Endodermal cell (in vitro differentiated cells): ENCODE measurements at regions not wholly inside any gene's neighbourhood (a gene's known extent, or its start where the extent isn't known, plus 50 kb on each side); places are given as distances from the start of the nearest gene placed in this dataset.

Experiments used
- DNase-seq: peaks from one replicate; pipeline ENCODE4 v3.0.0-alpha.2; 2017
- H3K27ac ChIP-seq: 2 replicates; pipeline ENCODE4 v1.5.1; 2013; ENCODE audit warnings: mild to moderate bottlenecking, low read depth, low read length, moderate library complexity
- H3K27me3 ChIP-seq: 2 replicates; pipeline ENCODE4 v1.6.1; 2013; ENCODE audit warnings: mild to moderate bottlenecking, low read length, moderate library complexity; ENCODE audit not compliant: insufficient read depth, control insufficient read depth, poor library complexity, severe bottlenecking
- H3K36me3 ChIP-seq: 2 replicates; pipeline ENCODE4 v1.7.0; 2013; ENCODE audit warnings: mild to moderate bottlenecking, low read length, moderate library complexity; ENCODE audit not compliant: control insufficient read depth, insufficient read depth
- H3K4me1 ChIP-seq: one replicate; pipeline ENCODE4 v1.7.0; 2013; ENCODE audit warnings: low read length; ENCODE audit not compliant: control insufficient read depth, insufficient read depth
- H3K4me3 ChIP-seq: 2 replicates; pipeline ENCODE4 v1.5.1; 2013; ENCODE audit warnings: mild to moderate bottlenecking, low read length, moderate library complexity
- H3K9ac ChIP-seq: 2 replicates; pipeline ENCODE4 v1.6.1; 2013; ENCODE audit warnings: mild to moderate bottlenecking, low read length, moderate library complexity; ENCODE audit not compliant: poor library complexity, severe bottlenecking; ENCODE audit errors: extremely low read depth
- H3K9me3 ChIP-seq: 2 replicates; pipeline ENCODE4 v1.6.1; 2013; ENCODE audit warnings: mild to moderate bottlenecking, low read length, moderate library complexity; ENCODE audit not compliant: control insufficient read depth
- H3K27ac Mint-ChIP-seq: 2 replicates; pipeline ENCODE4 v1.8.0; 2020; ENCODE audit warnings: mixed read lengths
- H3K27me3 Mint-ChIP-seq: 2 replicates; pipeline ENCODE4 v1.8.0; 2021; ENCODE audit warnings: mild to moderate bottlenecking, mixed read lengths; ENCODE audit not compliant: insufficient read depth
- H3K36me3 Mint-ChIP-seq: 2 replicates; pipeline ENCODE4 v1.8.0; 2020; ENCODE audit warnings: low read depth, mixed read lengths
- H3K4me1 Mint-ChIP-seq: 2 replicates; pipeline ENCODE4 v1.8.0; 2020; ENCODE audit warnings: mixed read lengths
- H3K4me3 Mint-ChIP-seq: 2 replicates; pipeline ENCODE4 v1.8.0; 2020; ENCODE audit warnings: mild to moderate bottlenecking, moderate library complexity, mixed read lengths
- H3K9me3 Mint-ChIP-seq: 2 replicates; pipeline ENCODE4 v1.8.0; 2020; ENCODE audit warnings: mild to moderate bottlenecking, mixed read lengths
- CTCF ChIP-seq: fragments of 200-600 bp; sonication (generic); conservative IDR thresholded peaks from 2 replicates; pipeline ENCODE4 v1.5.0; 2021; ENCODE audit warnings: antibody characterized with exemption, mild to moderate bottlenecking
- WGBS, 2 experiments: methylation state at CpG; one replicate each; pipeline versions ENCODE4 v1.1.5 to v1.1.7; 2013; ENCODE audit warnings: missing lambda C conversion rate in 2 of 2, mixed read lengths in 1 of 2; ENCODE audit not compliant: insufficient coverage in 1 of 2, insufficient read length in 1 of 2; 5-methylcytosine and 5-hydroxymethylcytosine counted together

- Mint-ChIP-seq H3K4me3 (no peak overlapping the region), H3K36me3 (no peaks in the 10 kb centered on the region), H3K9me3 (no peaks in the 10 kb centered on the region), H3K4me1 (peaks cover 25% of the 10 kb centered on the region), H3K27ac (no peak overlapping the region), H3K27me3 (peaks cover 10% of the 10 kb centered on the region)
- Histone ChIP-seq H3K9ac (no peak overlapping the region), H3K27ac (no peak overlapping the region), H3K4me1 (peaks cover 6% of the 10 kb centered on the region), H3K27me3 (no peaks in the 10 kb centered on the region), H3K9me3 (no peaks in the 10 kb centered on the region), H3K4me3 (no peak overlapping the region), H3K36me3 (no peaks in the 10 kb centered on the region)
- no peak for DNase-seq
- TF ChIP-seq CTCF = no peak
- WGBS, 2 experiments = 88 to 97% methylated on average over 3 to 4 of the region's 4 CpGs
These were observed 71.4 kb upstream of the COG2 start for GRCh38 chr1:230570724-230571360.

GRCh38 chr1:230569201-230569600 is 73.1 kb upstream of the COG2 start:
- no peaks in the 10 kb centered on the region for H3K27me3 ChIP-seq
- H3K9me3 ChIP-seq = no peaks in the 10 kb centered on the region
- H3K4me3 Mint-ChIP-seq = no peak overlapping the region
- no peak for DNase-seq
- H3K4me1 ChIP-seq = no peaks in the 10 kb centered on the region
- no peaks in the 10 kb centered on the region for H3K36me3 ChIP-seq
- no peak overlapping the region for H3K27ac ChIP-seq
- no peak overlapping the region for H3K9ac ChIP-seq
- H3K9me3 Mint-ChIP-seq = no peaks in the 10 kb centered on the region
- H3K27ac Mint-ChIP-seq = no peak overlapping the region
- H3K27me3 Mint-ChIP-seq = peaks cover 13% of the 10 kb centered on the region
- peaks cover 19% of the 10 kb centered on the region for H3K4me1 Mint-ChIP-seq
- no peak for TF ChIP-seq CTCF
- 94 to 96% methylated on average over 9 of the region's 9 CpGs for WGBS, 2 experiments
- no peaks in the 10 kb centered on the region for H3K36me3 Mint-ChIP-seq
- H3K4me3 ChIP-seq = no peak overlapping the region

- Histone ChIP-seq H3K36me3 (no peaks in the 10 kb centered on the region), H3K9me3 (no peaks in the 10 kb centered on the region), H3K27ac (no peak overlapping the region), H3K27me3 (no peaks in the 10 kb centered on the region), H3K9ac (no peak overlapping the region), H3K4me3 (no peak overlapping the region), H3K4me1 (no peaks in the 10 kb centered on the region)
- 61 to 72% methylated on average over 3 to 4 of the region's 4 CpGs for WGBS, 2 experiments
- Mint-ChIP-seq H3K9me3 (no peaks in the 10 kb centered on the region), H3K27ac (no peak overlapping the region), H3K27me3 (peaks cover 13% of the 10 kb centered on the region), H3K4me3 (no peak overlapping the region), H3K4me1 (peaks cover 18% of the 10 kb centered on the region), H3K36me3 (no peaks in the 10 kb centered on the region)
- no peak for DNase-seq
- no peak for TF ChIP-seq CTCF
These were observed 73.6 kb upstream of the COG2 start for GRCh38 chr1:230568676-230569075.
